Aorta (tissue), 5 donors: ENCODE measurements at regions not wholly inside any gene's neighbourhood (a gene's known extent, or its start where the extent isn't known, plus 50 kb on each side); places are given as distances from the start of the nearest gene placed in this dataset.

Source experiments
- ATAC-seq: fragments of 200-7000 bp; cut with Tn5 transposase; one replicate; pipeline ENCODE4 v1.9.1; 2022; ENCODE audit warnings: moderate library complexity; ENCODE audit not compliant: low FRiP score
- DNase-seq, 2 donors: peaks; one replicate each; pipeline ENCODE4 v3.0.0-alpha.2; 2020
- H3K27ac ChIP-seq, 2 donors: one replicate each; pipeline ENCODE4 v1.5.1; 2013; ENCODE audit warnings: low read length in 2 of 2, mild to moderate bottlenecking in 2 of 2, moderate library complexity in 2 of 2, control low read depth in 1 of 2, inconsistent platforms in 1 of 2, low read depth in 1 of 2
- H3K27me3 ChIP-seq, 2 donors: one replicate each; pipeline ENCODE4 v1.6.1; 2013; ENCODE audit warnings: control low read depth in 1 of 2, low read length in 1 of 2, mild to moderate bottlenecking in 1 of 2, moderate library complexity in 1 of 2; ENCODE audit not compliant: insufficient read depth in 2 of 2, control insufficient read depth in 1 of 2
- H3K36me3 ChIP-seq, 2 donors: one replicate each; pipeline ENCODE4 v1.6.1; 2013; ENCODE audit warnings: control low read depth in 1 of 2, low read length in 1 of 2, mild to moderate bottlenecking in 1 of 2; ENCODE audit not compliant: insufficient read depth in 2 of 2, control insufficient read depth in 1 of 2
- H3K4me1 ChIP-seq, 2 donors: one replicate each; pipeline ENCODE4 v1.6.1; 2013; ENCODE audit warnings: low read length in 2 of 2, control low read depth in 1 of 2, mild to moderate bottlenecking in 1 of 2, moderate library complexity in 1 of 2; ENCODE audit not compliant: insufficient read depth in 2 of 2, control insufficient read depth in 1 of 2
- H3K4me3 ChIP-seq, 2 donors: one replicate each; pipeline ENCODE4 v1.5.1; 2013; ENCODE audit warnings: low read length in 2 of 2, control low read depth in 1 of 2, mild to moderate bottlenecking in 1 of 2
- H3K9me3 ChIP-seq: one replicate; pipeline ENCODE4 v1.6.1; 2013; ENCODE audit warnings: mild to moderate bottlenecking, low read length; ENCODE audit not compliant: control insufficient read depth
- WGBS, 2 donors: extraction: QIAGEN DNeasy Blood & Tissue Kit; methylation state at CpG; one replicate each; pipeline ENCODE4 v1.1.7; 2013; 5-methylcytosine and 5-hydroxymethylcytosine counted together
- intact Hi-C, 2 donors: fragments of 100-400 bp; cut with DNase I; formaldehyde crosslinking; loops; one replicate each; pipeline versions ENCODE4 v1.14.2 to v1.15.0; 2022
- donor health status: healthy with polysubstance abuse.
- donor health status: Bipolar disorder and iron deficiency.
- donor health status: DM: no; HTN: no; CAD: no.
- donor health status: DM: no; HTN: no; CAD: no.
- donor health status: DM: yes; HTN: yes; CAD: no.

- DNase-seq (no peak), ATAC-seq (no peak)
- Histone ChIP-seq H3K27me3 (no peaks in the 10 kb centered on the region), H3K4me3 (no peak overlapping the region), H3K9me3 (peaks cover 4% of the 10 kb centered on the region), H3K27ac (no peak overlapping the region), H3K36me3 (no peaks in the 10 kb centered on the region), H3K4me1 (no peaks in the 10 kb centered on the region)
- 92 to 94% methylated on average over 8 of the region's 8 CpGs for WGBS, 2 donors
- intact Hi-C loops, result no loop called here
These were observed 100.6 kb upstream of the AFDN start for GRCh38 chr6:167726043-167726621.

DNA sequence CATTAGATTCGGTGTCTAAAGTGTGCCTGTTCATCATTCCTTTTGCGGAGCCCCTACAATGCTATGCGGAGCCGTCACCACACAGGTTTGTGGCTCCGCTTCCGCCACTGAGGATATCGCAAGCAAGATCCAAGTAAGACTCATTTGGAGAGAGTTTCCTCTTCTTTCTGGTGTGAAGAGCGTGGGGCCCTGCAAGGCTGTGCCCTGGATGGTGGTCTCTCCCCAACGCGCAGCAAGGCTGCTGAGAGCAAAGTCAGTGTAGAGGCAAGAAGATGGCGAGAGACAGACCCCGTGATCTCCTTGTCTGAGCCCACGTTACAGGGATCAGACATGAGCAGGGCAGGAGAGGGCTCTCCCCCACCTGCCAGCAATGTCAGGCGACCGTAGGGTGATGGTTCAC, 96.3 kb upstream of the AFDN start:
- H3K4me3 ChIP-seq, result no peak overlapping the region
- DNase-seq (no peak), ATAC-seq (no peak)
- H3K4me1 ChIP-seq, result no peaks in the 10 kb centered on the region
- WGBS, 2 donors, result 97 to 98% methylated on average over 15 of the region's 15 CpGs
- H3K27ac ChIP-seq, result no peak overlapping the region
- H3K27me3 ChIP-seq, result no peaks in the 10 kb centered on the region
- H3K36me3 ChIP-seq, result no peaks in the 10 kb centered on the region
- intact Hi-C loops, result no loop called here
- H3K9me3 ChIP-seq, result no peaks in the 10 kb centered on the region

DNA sequence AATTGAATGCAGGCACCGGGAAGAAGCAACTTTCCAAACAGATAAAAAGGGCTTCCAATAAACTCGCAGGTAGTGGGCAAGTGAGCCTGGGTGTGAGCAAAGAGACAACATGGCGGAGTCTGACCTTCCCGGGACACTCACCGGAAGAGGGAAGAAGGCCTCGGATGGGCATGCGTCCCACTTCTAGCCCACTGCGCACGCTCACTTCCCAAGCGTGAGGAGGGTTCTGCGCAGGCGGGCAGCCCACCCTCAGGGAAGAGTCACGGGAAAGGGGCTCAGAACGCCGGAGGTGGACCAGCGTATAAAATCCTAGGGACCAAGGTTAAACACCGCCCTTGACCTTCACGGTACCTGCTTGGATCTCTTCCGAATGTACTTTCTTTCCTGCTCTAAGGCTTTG, 95.5 kb upstream of the AFDN start:
- H3K4me1 ChIP-seq, result no peaks in the 10 kb centered on the region
- H3K9me3 ChIP-seq, result no peaks in the 10 kb centered on the region
- intact Hi-C loops, result no loop called here
- no peak overlapping the region for H3K27ac ChIP-seq
- no peaks in the 10 kb centered on the region for H3K36me3 ChIP-seq
- no peak for ATAC-seq
- H3K4me3 ChIP-seq, result no peak overlapping the region
- WGBS, 2 donors, result 95 to 98% methylated on average over 19 of the region's 19 CpGs
- H3K27me3 ChIP-seq, result no peaks in the 10 kb centered on the region
- DNase-seq, result no peak

- DNase-seq (no peak), ATAC-seq (no peak)
- Histone ChIP-seq H3K9me3 (no peaks in the 10 kb centered on the region), H3K36me3 (no peaks in the 10 kb centered on the region), H3K4me1 (no peaks in the 10 kb centered on the region), H3K4me3 (no peak overlapping the region), H3K27ac (no peak overlapping the region), H3K27me3 (no peaks in the 10 kb centered on the region)
- WGBS, 2 donors, result 74 to 76% methylated on average over 23 of the region's 23 CpGs
- intact Hi-C loops, result no loop called here
These were observed 94.8 kb upstream of the AFDN start for GRCh38 chr6:167731731-167732422.

DNA sequence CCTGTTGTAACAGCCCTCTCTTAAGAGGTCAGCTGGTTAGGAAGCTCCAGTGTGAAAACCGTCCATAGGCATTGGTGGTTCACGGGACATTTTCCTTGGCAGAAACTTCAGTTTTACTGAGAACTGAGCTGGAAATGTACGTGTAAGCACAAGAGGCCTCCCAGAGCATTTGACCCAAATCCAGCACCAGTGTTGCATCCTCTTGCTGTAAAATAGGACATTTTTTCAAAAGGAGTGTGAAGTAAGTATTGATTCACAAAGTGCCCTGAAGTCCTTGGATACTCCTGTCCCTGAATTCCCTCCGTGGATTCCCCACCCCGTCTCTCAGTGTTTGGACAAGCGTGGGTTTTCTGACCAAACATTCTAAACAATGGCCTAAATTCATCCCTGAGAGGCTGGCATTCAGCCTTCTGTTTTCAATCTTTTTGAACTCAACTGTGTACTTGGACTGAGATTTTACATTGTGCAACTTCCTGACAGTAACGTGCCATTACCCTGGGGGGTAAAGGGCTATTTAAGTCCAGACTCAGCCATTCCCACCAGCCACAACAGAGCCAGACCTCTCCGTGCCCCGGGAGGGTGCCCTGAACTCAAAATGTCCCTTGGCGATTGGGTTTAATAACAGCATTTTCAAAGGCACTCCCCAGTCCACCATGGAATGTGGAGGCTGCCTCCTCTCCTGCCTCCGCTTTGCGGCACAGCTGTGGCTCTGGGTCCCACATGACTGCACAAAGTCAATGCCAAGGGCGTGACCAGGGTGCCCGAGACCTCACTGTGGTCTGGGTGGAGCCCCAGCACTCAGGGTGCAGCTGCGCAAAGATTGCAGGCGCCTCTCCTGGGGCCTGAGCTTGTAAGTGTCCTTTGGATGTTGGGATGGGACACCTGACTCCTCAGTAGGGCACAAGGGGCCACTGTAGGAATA, 92.7 kb upstream of the AFDN start:
- Histone ChIP-seq H3K4me3 (no peak overlapping the region), H3K27me3 (no peaks in the 10 kb centered on the region), H3K36me3 (no peaks in the 10 kb centered on the region), H3K4me1 (no peaks in the 10 kb centered on the region), H3K27ac (no peak overlapping the region), H3K9me3 (no peaks in the 10 kb centered on the region)
- no peak for DNase-seq
- peak; percentile 82 for ATAC-seq
- intact Hi-C loops, result no loop called here
- 36 to 38% methylated on average over 16 of the region's 16 CpGs for WGBS, 2 donors

- DNase-seq, result no peak
- ATAC-seq, result no peak
- H3K4me1 ChIP-seq, result no peaks in the 10 kb centered on the region
- no peaks in the 10 kb centered on the region for H3K9me3 ChIP-seq
- no peaks in the 10 kb centered on the region for H3K27me3 ChIP-seq
- no peak overlapping the region for H3K4me3 ChIP-seq
- no peak overlapping the region for H3K27ac ChIP-seq
- intact Hi-C loops, result no loop called here
- H3K36me3 ChIP-seq, result no peaks in the 10 kb centered on the region
- 95 to 98% methylated on average over 6 of the region's 6 CpGs for WGBS, 2 donors
These were observed 92.0 kb upstream of the AFDN start for GRCh38 chr6:167734662-167735083.

GRCh38 chr6:167735084-167735950, 91.4 kb upstream of the AFDN start:
- no peak for ATAC-seq
- no peak for DNase-seq
- Histone ChIP-seq H3K27ac (no peak overlapping the region), H3K9me3 (no peaks in the 10 kb centered on the region), H3K27me3 (no peaks in the 10 kb centered on the region), H3K36me3 (no peaks in the 10 kb centered on the region), H3K4me1 (no peaks in the 10 kb centered on the region), H3K4me3 (no peak overlapping the region)
- WGBS, 2 donors, result 79 to 82% methylated on average over 21 to 30 of the region's 30 CpGs
- intact Hi-C loops, result no loop called here

DNA sequence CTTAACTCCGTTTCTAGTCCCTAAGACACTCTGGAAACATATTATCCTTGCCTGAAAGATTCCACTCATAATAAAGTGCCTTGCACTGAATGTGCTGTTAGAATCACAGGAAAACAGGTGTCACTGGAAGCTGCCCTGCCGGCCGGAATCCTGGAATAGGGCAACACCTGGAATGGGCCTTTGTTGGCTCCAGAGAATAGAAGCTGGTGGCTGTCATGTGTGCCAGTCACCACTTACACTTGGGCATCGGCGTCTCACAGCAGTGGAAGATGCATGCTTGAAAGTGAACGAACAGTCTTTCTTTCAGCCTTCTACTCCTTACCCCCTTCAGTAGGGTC, 90.8 kb upstream of the AFDN start:
- intact Hi-C loops, result no loop called here
- DNase-seq, result no peak
- ATAC-seq, result no peak
- WGBS, 2 donors, result 85 to 86% methylated on average over 6 of the region's 6 CpGs
- Histone ChIP-seq H3K9me3 (no peaks in the 10 kb centered on the region), H3K4me1 (no peaks in the 10 kb centered on the region), H3K27ac (no peak overlapping the region), H3K27me3 (no peaks in the 10 kb centered on the region), H3K36me3 (no peaks in the 10 kb centered on the region), H3K4me3 (no peak overlapping the region)
